Stimulated activated CD8-positive, alpha-beta memory T cell treated with anti-CD3 and anti-CD28 coated beads, Interleukin-7, amount 100 ng/mL, for 1 hour (primary cell): ENCODE measurements at regions not wholly inside any gene's neighbourhood (a gene's known extent, or its start where the extent isn't known, plus 50 kb on each side); places are given as distances from the start of the nearest gene placed in this dataset.
"Not testable (repeated sequence)": the region's sequence is repeated elsewhere in the genome, so short reads cannot be mapped to it uniquely, and the experiment has no call there.

Experiments used
- DNase-seq, 2 donors: peaks; one replicate each; pipeline ENCODE4 v3.0.0-alpha.2; 2020; ENCODE audit warnings: low read depth in 2 of 2

GRCh38 chrX:110512341-110512740 lies 153.7 kb downstream of the RTL9 start:
- no peak for DNase-seq

DNA sequence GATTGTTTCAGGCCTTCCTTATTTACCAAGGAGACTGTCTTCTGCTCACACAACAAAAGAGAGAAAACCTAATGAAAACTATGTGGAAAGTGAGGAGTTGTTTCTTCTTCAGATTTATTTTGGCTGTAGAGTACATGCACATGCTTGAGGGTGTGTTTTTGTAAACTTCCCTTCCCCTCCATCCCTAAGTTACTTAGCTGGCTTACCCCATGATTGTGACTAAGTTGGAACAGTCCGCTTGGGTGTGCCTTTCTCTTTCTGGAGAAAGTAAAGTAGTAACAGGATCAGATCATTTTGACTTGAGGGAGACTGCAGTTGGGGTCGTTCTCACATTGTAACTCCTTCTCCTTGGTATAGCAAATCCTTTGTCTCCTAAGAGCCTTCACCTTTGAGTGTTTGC lies 155.9 kb downstream of the RTL9 start:
- no peak for DNase-seq

GRCh38 chrX:110519501-110519900 lies 160.9 kb downstream of the RTL9 start:
- DNase-seq: no peak

GRCh38 chrX:110519906-110520452 lies 161.3 kb downstream of the RTL9 start:
- DNase-seq: no peak

DNA sequence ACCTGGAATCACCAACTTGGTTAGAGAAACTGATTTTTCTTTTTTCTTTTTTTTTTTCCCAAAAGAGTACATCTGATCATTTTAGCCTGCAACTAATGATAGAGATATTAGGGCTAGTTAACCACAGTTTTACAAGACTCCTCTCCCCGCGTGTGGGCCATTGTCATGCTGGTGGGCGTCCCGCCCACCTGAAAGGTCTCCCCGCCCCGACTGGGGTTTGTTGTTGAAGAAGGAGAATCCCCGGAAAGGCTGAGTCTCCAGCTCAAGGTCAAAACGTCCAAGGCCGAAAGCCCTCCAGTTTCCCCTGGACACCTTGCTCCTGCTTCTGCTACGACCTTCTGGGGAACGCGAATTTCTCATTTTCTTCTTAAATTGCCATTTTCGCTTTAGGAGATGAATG lies 162.0 kb downstream of the RTL9 start:
- not testable (repeated sequence) for DNase-seq

DNA sequence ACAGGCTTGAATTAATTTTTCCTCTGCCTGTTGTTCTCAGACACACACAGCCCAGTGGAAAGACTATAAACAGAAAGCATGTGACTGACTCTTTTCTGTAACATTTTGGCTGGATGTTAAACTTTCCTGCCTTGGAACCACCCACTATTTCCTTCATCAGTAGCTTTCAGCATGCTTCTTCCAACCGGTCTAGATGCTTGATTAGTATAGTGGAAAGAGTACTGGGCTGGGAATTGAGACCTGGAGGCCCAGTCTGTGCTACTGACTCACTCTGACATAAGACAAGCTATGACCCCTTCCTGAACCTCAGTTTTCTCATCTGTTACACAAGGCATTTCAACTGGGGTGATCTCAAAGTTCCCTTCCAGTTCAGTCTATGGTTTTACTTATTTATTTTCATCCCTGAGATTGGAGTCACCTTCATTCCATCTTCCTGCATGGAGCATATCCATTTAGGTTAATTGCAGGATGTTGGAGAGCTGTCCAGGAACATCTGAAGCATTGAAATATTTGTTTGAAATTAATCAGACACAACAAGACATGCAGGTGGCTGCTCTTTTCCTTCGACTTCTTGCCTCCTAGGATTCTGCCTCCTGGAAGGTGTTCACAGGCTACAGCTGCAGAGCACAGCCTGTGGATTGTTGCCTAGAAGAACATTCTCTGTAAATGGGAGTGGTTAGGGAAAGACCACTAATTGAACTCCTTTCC lies 173.4 kb downstream of the RTL9 start:
- DNase-seq: no peak

GRCh38 chrX:110532581-110532931 lies 173.9 kb downstream of the RTL9 start:
- no peak for DNase-seq

DNA sequence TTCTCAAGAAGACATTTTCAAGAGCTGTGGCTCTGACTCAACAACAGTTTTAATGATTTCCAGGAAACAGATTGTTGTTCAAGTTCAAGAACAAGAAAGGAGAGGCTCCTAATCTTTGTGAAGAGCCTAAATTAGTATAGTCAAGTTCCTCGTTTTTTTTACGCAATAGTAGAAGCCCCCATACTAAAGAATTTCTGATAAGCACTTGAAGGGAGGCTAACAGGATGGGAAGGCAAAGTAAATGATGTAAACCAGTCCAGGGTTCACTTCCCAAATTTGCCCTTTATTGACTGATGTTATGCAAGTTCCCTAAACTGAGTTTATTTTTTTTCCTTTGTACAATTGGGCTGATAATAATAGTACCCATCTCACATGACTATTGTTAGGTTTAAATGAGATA lies 178.2 kb downstream of the RTL9 start:
- no peak for DNase-seq

DNA sequence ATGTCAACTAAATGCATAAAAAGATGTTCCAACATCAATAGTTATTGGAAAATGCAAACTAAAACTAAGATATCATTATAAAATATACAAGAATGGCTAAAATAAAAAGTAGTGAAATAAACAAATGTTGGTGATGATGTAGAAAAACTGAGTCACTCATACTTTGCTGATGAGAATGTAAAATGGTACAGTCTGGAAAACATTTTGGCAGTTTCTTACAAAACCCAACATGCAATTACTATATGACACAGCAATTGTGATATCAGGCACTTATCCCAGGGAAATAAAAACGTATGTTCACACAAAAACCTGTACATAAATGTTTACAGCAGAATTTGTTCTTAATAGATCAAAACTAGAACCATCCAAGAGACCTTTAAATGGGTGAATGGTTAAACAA lies 182.6 kb downstream of the RTL9 start:
- no peak for DNase-seq

DNA sequence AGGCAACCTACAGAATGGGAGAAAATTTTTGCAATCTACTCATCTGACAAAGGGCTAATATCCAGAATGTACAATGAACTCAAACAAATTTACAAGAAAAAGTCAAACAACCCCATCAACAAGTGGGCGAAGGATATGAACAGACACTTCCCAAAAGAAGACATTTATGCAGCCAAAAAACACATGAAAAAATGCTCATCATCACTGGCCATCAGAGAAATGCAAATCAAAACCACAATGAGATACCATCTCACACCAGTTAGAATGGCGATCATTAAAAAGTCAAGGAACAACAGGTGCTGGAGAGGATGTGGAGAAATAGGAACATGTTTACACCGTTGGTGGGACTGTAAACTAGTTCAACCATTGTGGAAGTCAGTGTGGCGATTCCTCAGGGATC lies 192.2 kb downstream of the RTL9 start:
- DNase-seq: not testable (repeated sequence)

- no peak for DNase-seq
These were observed 199.2 kb downstream of the RTL9 start for GRCh38 chrX:110557864-110558263.

GRCh38 chrX:110558406-110558805 lies 199.8 kb downstream of the RTL9 start:
- DNase-seq: no peak

- DNase-seq: no peak
These were observed 202.4 kb downstream of the RTL9 start for GRCh38 chrX:110561034-110561433.

DNA sequence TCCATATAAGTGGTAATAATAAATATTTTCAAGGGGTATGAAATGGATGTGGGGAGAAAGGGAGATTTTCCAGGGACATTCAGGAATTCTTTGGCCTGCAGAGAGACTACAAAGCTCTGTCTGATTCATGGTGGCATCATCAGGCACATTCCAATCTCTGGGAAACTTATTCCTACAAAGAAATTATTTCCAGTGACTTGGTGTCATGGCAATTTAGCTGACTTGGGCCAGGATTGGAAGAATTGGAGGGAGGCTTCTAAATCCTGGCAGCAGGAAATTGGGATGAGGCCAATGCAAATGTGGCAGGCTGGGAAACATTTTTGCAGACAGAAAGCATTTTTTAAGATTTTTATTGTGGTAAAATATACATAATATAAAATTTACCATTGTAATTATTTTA lies 204.6 kb downstream of the RTL9 start:
- DNase-seq: no peak

- no peak for DNase-seq
These were observed 209.8 kb downstream of the RTL9 start for GRCh38 chrX:110568441-110568840.

- DNase-seq: no peak
These were observed 210.9 kb downstream of the RTL9 start for GRCh38 chrX:110569506-110569905.

DNA sequence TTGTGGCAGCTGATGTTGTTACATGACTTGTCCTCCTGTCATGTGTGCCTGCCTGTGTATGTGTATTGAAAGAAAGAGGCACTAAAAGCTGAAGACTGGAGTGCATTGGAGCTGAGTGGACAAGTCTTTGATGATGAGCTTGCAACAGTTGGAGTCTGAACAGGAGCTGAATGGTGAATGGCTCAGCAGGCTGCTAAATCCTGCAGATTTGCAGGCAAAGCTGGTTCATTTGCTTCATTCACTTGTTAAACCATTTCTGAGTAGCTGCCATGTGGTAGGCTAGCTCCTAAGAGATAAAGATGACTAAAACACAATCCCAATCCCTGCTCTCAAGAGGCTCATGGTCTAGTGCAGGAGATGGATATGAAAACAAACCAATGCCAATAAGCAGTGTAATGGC lies 217.3 kb downstream of the CHRDL1 start:
- no peak for DNase-seq

- no peak for DNase-seq
These were observed 211.5 kb downstream of the CHRDL1 start for GRCh38 chrX:110584083-110584482.

GRCh38 chrX:110588164-110588563 lies 207.5 kb downstream of the CHRDL1 start:
- DNase-seq: no peak

GRCh38 chrX:110588853-110589252 lies 206.8 kb downstream of the CHRDL1 start:
- DNase-seq: no peak

GRCh38 chrX:110600745-110601310 lies 194.8 kb downstream of the CHRDL1 start:
- no peak for DNase-seq

DNA sequence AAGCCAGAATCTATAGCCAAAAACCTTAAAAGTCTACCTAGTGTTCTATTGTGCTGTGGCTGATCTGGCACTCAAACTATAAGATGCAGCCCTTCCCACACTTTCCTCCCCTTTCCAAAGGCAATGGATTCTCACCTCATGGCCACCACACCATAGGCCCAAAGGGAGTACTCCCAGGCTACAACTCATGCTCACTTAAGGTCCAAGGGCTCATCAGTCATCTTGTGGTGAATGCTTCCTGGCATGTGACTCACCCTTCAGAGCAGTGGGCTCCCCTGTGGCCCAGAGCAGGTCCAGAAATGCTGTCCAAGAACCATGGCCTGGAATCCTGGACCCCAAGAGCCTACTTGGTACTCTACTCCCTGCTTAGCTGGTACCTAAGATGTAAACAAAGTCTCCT lies 181.0 kb downstream of the CHRDL1 start:
- no peak for DNase-seq
